Thyroid gland (tissue), 4 donors: ENCODE measurements at regions not wholly inside any gene's neighbourhood (a gene's known extent, or its start where the extent isn't known, plus 50 kb on each side); places are given as distances from the start of the nearest gene placed in this dataset.

ENCODE experiments used
- CTCF ChIP-seq, 6 experiments: fragments of 200-600 bp in 3 of 6; fragments of 450-650 bp in 3 of 6; sonication (generic) in 3 of 6; IDR thresholded peaks; one replicate each; pipeline ENCODE4 v1.5.1; 2016 to 2019; ENCODE audit warnings: antibody characterized with exemption in 6 of 6, mild to moderate bottlenecking in 2 of 6, inconsistent platforms in 1 of 6, moderate library complexity in 1 of 6
- POLR2A ChIP-seq, 2 donors: fragments of 450-650 bp; IDR thresholded peaks; one replicate each; pipeline ENCODE4 v1.6.1; 2017; ENCODE audit warnings: antibody characterized with exemption in 2 of 2, mild to moderate bottlenecking in 2 of 2, moderate library complexity in 1 of 2

- TF ChIP-seq CTCF (IDR thresholded peaks at IDR 0.05) = no peak
- no peak for TF ChIP-seq POLR2A (IDR thresholded peaks at IDR 0.05)
Measured at GRCh38 chr12:74322792-74323191, 214.8 kb upstream of the ATXN7L3B start.
